VCaP (cell line): ENCODE measurements at regions not wholly inside any gene's neighbourhood (a gene's known extent, or its start where the extent isn't known, plus 50 kb on each side); places are given as distances from the start of the nearest gene placed in this dataset.
A peak's percentile ranks its signal among the peaks of the same experiment; 100 is the strongest.
"Not testable (repeated sequence)": the region's sequence is repeated elsewhere in the genome, so short reads cannot be mapped to it uniquely, and the experiment has no call there.

Source experiments
- H3K27ac ChIP-seq: fragments of 450-650 bp; 2 replicates; pipeline ENCODE4 v1.5.1; 2017
- CTCF ChIP-seq: fragments of 450-650 bp; conservative IDR thresholded peaks from 2 replicates; pipeline ENCODE4 v1.5.1; 2017; ENCODE audit warnings: mild to moderate bottlenecking, moderate library complexity

GRCh38 chr7:53326634-53327033 lies 291.2 kb downstream of the POM121L12 start:
- TF ChIP-seq CTCF = no peak
- no peak overlapping the region for H3K27ac ChIP-seq

GRCh38 chr7:53336105-53336668 lies 300.8 kb downstream of the POM121L12 start:
- no peak overlapping the region for H3K27ac ChIP-seq
- TF ChIP-seq CTCF = no peak

- H3K27ac ChIP-seq = no peak overlapping the region
- TF ChIP-seq CTCF = no peak
Measured at GRCh38 chr7:53340220-53340619, 304.8 kb downstream of the POM121L12 start.

GRCh38 chr7:53350241-53350640 lies 314.8 kb downstream of the POM121L12 start:
- peak; percentile 91 for TF ChIP-seq CTCF

GRCh38 chr7:53351681-53352080 lies 316.2 kb downstream of the POM121L12 start:
- TF ChIP-seq CTCF = no peak
- no peak overlapping the region for H3K27ac ChIP-seq

More at GRCh38 chr7:53350241-53350640, 314.8 kb downstream of the POM121L12 start:
- no peak overlapping the region for H3K27ac ChIP-seq

- no peak for TF ChIP-seq CTCF
- no peak overlapping the region for H3K27ac ChIP-seq
Measured at GRCh38 chr7:53358269-53358668, 322.8 kb downstream of the POM121L12 start.

GRCh38 chr7:53383131-53383530 lies 347.7 kb downstream of the POM121L12 start:
- no peak for TF ChIP-seq CTCF
- H3K27ac ChIP-seq = no peak overlapping the region

GRCh38 chr7:53385239-53385638 lies 349.8 kb downstream of the POM121L12 start:
- not testable (repeated sequence) for H3K27ac ChIP-seq
